Stomach (tissue), 4 donors: ENCODE measurements at regions not wholly inside any gene's neighbourhood (a gene's known extent, or its start where the extent isn't known, plus 50 kb on each side); places are given as distances from the start of the nearest gene placed in this dataset.

Experiments used
- POLR2A ChIP-seq, 4 donors: fragments of 450-650 bp; IDR thresholded peaks; one replicate each; pipeline ENCODE4 v1.6.1; 2016; ENCODE audit warnings: antibody characterized with exemption in 4 of 4, control low read depth in 2 of 4, mild to moderate bottlenecking in 1 of 4, moderate library complexity in 1 of 4
- POLR2AphosphoS5 ChIP-seq, 3 donors: sonication (generic); formaldehyde crosslinking; IDR thresholded peaks; one replicate each; pipeline ENCODE4 v1.6.1; 2016; ENCODE audit warnings: antibody characterized with exemption in 3 of 3
- TF ChIP-seq, protein P1 (sequence below), 7 experiments: fragments of 450-650 bp in 4 of 7; fragments of 200-600 bp in 3 of 7; sonication (generic) in 3 of 7; IDR thresholded peaks; one replicate each; pipeline ENCODE4 v1.5.1; 2016 to 2019; ENCODE audit warnings: antibody characterized with exemption in 7 of 7, control low read depth in 2 of 7, mild to moderate bottlenecking in 1 of 7

GRCh38 chr2:14480906-14481305 lies 151.6 kb upstream of the LRATD1 start:
- TF ChIP-seq, protein P1, sequence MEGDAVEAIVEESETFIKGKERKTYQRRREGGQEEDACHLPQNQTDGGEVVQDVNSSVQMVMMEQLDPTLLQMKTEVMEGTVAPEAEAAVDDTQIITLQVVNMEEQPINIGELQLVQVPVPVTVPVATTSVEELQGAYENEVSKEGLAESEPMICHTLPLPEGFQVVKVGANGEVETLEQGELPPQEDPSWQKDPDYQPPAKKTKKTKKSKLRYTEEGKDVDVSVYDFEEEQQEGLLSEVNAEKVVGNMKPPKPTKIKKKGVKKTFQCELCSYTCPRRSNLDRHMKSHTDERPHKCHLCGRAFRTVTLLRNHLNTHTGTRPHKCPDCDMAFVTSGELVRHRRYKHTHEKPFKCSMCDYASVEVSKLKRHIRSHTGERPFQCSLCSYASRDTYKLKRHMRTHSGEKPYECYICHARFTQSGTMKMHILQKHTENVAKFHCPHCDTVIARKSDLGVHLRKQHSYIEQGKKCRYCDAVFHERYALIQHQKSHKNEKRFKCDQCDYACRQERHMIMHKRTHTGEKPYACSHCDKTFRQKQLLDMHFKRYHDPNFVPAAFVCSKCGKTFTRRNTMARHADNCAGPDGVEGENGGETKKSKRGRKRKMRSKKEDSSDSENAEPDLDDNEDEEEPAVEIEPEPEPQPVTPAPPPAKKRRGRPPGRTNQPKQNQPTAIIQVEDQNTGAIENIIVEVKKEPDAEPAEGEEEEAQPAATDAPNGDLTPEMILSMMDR (IDR thresholded peaks at IDR 0.05), result no peak
- TF ChIP-seq POLR2A (IDR thresholded peaks at IDR 0.05), result no peak
- TF ChIP-seq POLR2AphosphoS5 (IDR thresholded peaks at IDR 0.05), result no peak
